Uterus (tissue), 2 donors: ENCODE measurements at regions not wholly inside any gene's neighbourhood (a gene's known extent, or its start where the extent isn't known, plus 50 kb on each side); places are given as distances from the start of the nearest gene placed in this dataset.

Experiments
- POLR2A ChIP-seq, 2 donors: fragments of 450-650 bp; IDR thresholded peaks; one replicate each; pipeline ENCODE4 v1.6.1; 2016; ENCODE audit warnings: antibody characterized with exemption in 2 of 2, mild to moderate bottlenecking in 1 of 2, moderate library complexity in 1 of 2
- TF ChIP-seq, protein P1 (sequence below), 4 experiments: fragments of 200-600 bp in 2 of 4; fragments of 450-650 bp in 2 of 4; sonication (generic) in 2 of 4; IDR thresholded peaks; one replicate each; pipeline ENCODE4 v1.5.1; 2016 to 2019; ENCODE audit warnings: antibody characterized with exemption in 4 of 4, mild to moderate bottlenecking in 2 of 4, moderate library complexity in 1 of 4

DNA sequence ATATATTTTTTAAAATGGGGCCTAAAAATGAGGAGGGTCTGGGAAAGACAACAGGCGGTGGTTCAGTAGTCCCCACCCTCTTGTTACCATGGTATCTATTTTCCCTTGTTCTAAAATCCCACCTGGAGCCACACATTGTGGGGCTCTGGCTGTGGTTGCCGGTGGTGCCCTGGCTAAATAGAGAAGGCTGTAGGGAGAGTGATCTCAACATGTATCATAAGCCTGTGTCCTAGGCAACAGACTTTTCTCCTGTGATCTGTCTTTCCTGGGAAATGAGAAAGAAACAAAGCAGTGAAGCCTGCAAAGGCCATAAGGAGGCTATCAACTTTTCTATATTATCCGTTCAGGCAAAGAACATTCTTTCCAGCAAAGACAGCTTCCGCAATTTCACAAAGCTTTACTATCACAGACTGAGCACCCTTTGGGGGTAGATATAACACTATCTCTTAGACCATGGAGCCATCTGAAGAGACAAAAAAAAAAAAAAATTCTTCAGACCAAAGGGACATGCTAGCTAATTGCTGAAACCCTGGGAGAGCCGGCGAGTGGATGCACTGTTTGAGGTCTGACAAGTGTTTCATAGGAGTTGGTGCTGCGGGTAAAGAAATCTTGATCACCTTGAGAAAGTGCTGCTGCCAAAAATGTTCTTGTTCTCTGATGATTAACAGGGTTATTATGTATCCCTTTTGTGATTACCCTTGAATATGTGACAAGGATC, 879.2 kb upstream of the DDX18 start:
- TF ChIP-seq, protein P1, sequence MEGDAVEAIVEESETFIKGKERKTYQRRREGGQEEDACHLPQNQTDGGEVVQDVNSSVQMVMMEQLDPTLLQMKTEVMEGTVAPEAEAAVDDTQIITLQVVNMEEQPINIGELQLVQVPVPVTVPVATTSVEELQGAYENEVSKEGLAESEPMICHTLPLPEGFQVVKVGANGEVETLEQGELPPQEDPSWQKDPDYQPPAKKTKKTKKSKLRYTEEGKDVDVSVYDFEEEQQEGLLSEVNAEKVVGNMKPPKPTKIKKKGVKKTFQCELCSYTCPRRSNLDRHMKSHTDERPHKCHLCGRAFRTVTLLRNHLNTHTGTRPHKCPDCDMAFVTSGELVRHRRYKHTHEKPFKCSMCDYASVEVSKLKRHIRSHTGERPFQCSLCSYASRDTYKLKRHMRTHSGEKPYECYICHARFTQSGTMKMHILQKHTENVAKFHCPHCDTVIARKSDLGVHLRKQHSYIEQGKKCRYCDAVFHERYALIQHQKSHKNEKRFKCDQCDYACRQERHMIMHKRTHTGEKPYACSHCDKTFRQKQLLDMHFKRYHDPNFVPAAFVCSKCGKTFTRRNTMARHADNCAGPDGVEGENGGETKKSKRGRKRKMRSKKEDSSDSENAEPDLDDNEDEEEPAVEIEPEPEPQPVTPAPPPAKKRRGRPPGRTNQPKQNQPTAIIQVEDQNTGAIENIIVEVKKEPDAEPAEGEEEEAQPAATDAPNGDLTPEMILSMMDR (IDR thresholded peaks at IDR 0.05) = no peak
- TF ChIP-seq POLR2A (IDR thresholded peaks at IDR 0.05) = no peak
